ENCODE measurements at regions not wholly inside any gene's neighbourhood (a gene's known extent, or its start where the extent isn't known, plus 50 kb on each side); places are given as distances from the start of the nearest gene placed in this dataset.

- CTCF ChIA-PET: interaction anchor here (0.7 to 2.5 kb wide), 2 partner anchors 10 to 1063 kb away, joined by 3 to 10 read pairs; no protein-coding TSS in a partner anchor
- no peaks in the 10 kb centered on the region for H3K36me3 ChIP-seq (ENCODE audit: control insufficient read depth, insufficient read depth, low read length)
- no peak for TF ChIP-seq CTCF (IDR thresholded peaks at IDR 0.05; ENCODE audit: insufficient read depth, low read depth, low read length)
- no peak overlapping the region for H3K4me3 ChIP-seq (ENCODE audit: low read depth, low read length)
- POLR2A ChIA-PET: no interaction called here
- DNase-seq (ENCODE audit: low read depth): no peak
- H3K27me3 ChIP-seq (ENCODE audit: control insufficient read depth, insufficient read depth, low read length): no peaks in the 10 kb centered on the region
Observed at GRCh38 chr14:53285064-53285463, 131.9 kb upstream of the DDHD1 start.

- DNase-seq (ENCODE audit: low read depth): no peak
- ChIA-PET CTCF (interaction anchor here (0.6 to 2.9 kb wide), 5 partner anchors 17 to 1069 kb away, joined by 3 to 16 read pairs (median 3); no protein-coding TSS in a partner anchor), POLR2A (no interaction called here)
- Histone ChIP-seq H3K27me3 (ENCODE audit: control insufficient read depth, insufficient read depth, low read length) (no peaks in the 10 kb centered on the region), H3K4me3 (ENCODE audit: low read depth, low read length) (no peak overlapping the region), H3K36me3 (ENCODE audit: control insufficient read depth, insufficient read depth, low read length) (no peaks in the 10 kb centered on the region)
- TF ChIP-seq CTCF (IDR thresholded peaks at IDR 0.05; ENCODE audit: insufficient read depth, low read depth, low read length): no peak
Observed at GRCh38 chr14:53278602-53279506, 125.7 kb upstream of the DDHD1 start.

- Histone ChIP-seq H3K36me3 (ENCODE audit: control insufficient read depth, insufficient read depth, low read length) (no peaks in the 10 kb centered on the region), H3K27me3 (ENCODE audit: control insufficient read depth, insufficient read depth, low read length) (no peaks in the 10 kb centered on the region), H3K4me3 (ENCODE audit: low read depth, low read length) (no peak overlapping the region)
- DNase-seq (ENCODE audit: low read depth): no peak
- ChIA-PET CTCF (interaction anchor here (0.6 kb wide), 1 partner anchor 105 kb away, joined by 3 read pairs; no protein-coding TSS in a partner anchor), POLR2A (no interaction called here)
- no peak for TF ChIP-seq CTCF (IDR thresholded peaks at IDR 0.05; ENCODE audit: insufficient read depth, low read depth, low read length)
Observed at GRCh38 chr14:53273671-53274072, 120.5 kb upstream of the DDHD1 start.

- no peaks in the 10 kb centered on the region for H3K27me3 ChIP-seq (ENCODE audit: control insufficient read depth, insufficient read depth, low read length)
- no peak for TF ChIP-seq CTCF (IDR thresholded peaks at IDR 0.05; ENCODE audit: insufficient read depth, low read depth, low read length)
- POLR2A ChIA-PET: no interaction called here
- H3K4me3 ChIP-seq (ENCODE audit: low read depth, low read length): no peak overlapping the region
- CTCF ChIA-PET: no interaction called here
- no peaks in the 10 kb centered on the region for H3K36me3 ChIP-seq (ENCODE audit: control insufficient read depth, insufficient read depth, low read length)
- no peak for DNase-seq (ENCODE audit: low read depth)
Observed at GRCh38 chr14:53265025-53265424, 111.9 kb upstream of the DDHD1 start.

- H3K4me3 ChIP-seq (ENCODE audit: low read depth, low read length): no peak overlapping the region
- TF ChIP-seq CTCF (IDR thresholded peaks at IDR 0.05; ENCODE audit: insufficient read depth, low read depth, low read length): no peak
- H3K36me3 ChIP-seq (ENCODE audit: control insufficient read depth, insufficient read depth, low read length): no peaks in the 10 kb centered on the region
- DNase-seq (ENCODE audit: low read depth): no peak
- POLR2A ChIA-PET: no interaction called here
- CTCF ChIA-PET: no interaction called here
- H3K27me3 ChIP-seq (ENCODE audit: control insufficient read depth, insufficient read depth, low read length): no peaks in the 10 kb centered on the region
Observed at GRCh38 chr14:53260928-53261327, 107.8 kb upstream of the DDHD1 start.

All from BJ (cell line).